HG03378 (cell line): ENCODE measurements at regions not wholly inside any gene's neighbourhood (a gene's known extent, or its start where the extent isn't known, plus 50 kb on each side); places are given as distances from the start of the nearest gene placed in this dataset.
"Not testable (repeated sequence)": the region's sequence is repeated elsewhere in the genome, so short reads cannot be mapped to it uniquely, and the experiment has no call there.

Source experiments
- ATAC-seq: cut with Tn5 transposase; IDR thresholded peaks from one replicate; pipeline ENCODE4 v1.9.1; 2021; ENCODE audit warnings: mild to moderate bottlenecking, moderate library complexity; ENCODE audit not compliant: unreplicated experiment

DNA sequence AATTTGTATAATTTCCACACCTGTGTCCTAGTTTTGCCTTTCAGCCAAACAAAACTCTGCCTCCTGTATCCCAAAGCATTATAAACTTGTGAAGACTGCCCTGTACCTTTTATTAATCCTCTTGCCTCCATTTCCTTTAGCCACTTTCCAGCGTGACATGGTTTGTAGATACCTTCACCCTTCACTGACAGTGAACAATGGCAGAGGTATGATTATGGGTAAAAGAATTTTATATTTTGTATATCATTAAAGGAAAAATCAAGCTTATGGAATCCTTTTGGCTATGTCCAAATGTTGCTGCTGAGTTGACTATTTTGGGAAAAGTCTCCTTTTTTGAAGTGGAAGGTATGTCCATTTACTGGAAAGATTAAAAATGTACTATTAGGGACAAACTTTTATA lies 251.7 kb downstream of the HNMT start:
- no peak for ATAC-seq

DNA sequence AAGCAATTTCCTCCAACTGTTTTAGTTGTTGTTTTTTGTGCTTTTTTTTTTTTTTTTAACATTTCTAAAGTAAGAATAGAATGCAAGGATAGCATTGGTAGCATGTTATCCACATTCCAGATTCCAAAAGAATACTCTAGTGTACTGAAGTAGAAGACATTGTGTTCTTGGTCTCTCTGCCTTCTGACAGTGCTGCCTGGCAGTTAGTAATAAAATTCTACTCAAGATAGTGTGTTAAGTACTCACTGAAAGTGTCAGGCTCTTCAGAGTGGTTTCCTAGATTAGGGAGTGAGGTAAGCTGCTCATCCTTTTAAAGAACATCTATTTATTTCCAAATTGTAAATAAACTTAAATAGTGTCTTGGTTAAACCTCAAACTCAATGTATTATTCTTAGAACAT lies 253.7 kb downstream of the HNMT start:
- ATAC-seq: no peak

DNA sequence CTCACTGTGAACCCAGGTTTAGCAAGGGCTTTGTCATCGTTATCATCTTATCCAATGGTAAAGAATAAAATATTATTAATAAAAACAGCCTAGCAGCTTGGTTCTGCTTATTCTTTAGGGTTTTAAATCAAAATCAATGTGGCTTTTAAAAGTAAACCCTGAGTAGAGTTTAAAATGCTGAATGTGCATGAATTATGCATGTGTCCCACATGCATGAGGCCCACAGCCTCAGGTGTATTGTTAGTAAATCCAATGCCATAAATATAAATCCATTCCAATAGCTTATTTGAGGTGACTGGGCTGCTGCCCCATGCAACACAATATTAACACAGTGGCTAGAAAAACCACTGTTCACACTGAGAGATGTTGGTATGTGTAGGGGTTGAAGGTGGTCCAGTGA lies 254.1 kb downstream of the HNMT start:
- ATAC-seq: no peak

DNA sequence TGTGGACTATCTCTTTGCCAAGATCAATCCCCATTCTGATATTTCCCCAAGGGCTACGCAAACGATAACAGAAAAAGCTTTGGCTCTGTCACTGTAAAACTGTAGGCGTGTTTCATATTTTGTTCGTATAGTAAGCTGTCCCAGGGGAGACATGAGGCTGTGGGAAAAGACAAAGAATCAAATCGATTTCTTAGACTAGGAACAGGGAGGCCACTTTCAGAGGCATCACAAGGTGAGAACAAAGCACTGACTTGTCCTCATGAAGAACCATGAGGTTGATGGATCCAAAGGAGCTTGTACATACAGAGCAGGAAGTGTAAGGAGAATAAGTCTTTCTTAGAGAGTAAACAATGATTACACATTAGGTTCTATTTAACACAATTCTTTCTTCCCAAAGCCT lies 255.7 kb downstream of the HNMT start:
- no peak for ATAC-seq

DNA sequence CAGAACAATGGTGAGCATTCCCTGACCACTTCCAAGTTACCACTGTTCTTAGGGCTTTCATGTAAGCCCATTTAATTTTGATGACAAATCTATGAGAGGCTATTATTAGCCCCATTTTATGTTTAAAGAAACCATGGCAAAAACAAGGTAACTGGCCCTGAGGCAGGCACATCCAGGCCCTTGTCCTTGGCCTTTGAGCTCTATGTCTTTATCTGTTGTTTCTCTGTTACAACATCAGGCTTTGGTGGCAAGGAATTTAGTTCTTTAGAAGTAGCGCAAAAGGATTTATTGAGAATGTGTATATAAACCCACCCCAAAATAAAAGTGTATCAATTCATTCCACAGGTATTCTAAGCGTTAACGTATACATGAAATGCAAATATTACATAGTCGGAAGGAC lies 257.1 kb downstream of the HNMT start:
- no peak for ATAC-seq

DNA sequence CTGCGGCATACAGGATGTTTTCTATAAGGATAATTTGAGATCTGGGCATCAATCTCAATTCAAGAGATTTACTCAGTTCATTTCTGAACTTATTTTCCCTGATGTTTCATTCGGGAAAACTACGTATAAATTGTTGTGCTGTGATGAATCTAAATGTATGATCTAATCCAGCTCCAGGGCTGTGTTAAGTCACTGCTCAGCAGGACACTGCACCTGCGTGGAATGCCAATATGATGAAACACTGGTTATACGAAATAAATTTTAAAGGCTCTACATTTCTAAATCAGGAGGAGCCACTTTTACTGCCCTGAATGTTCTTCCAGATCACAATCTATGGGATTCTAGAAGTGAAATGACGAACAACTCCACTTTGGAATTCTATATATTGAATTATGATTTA lies 259.0 kb downstream of the HNMT start:
- ATAC-seq: no peak

DNA sequence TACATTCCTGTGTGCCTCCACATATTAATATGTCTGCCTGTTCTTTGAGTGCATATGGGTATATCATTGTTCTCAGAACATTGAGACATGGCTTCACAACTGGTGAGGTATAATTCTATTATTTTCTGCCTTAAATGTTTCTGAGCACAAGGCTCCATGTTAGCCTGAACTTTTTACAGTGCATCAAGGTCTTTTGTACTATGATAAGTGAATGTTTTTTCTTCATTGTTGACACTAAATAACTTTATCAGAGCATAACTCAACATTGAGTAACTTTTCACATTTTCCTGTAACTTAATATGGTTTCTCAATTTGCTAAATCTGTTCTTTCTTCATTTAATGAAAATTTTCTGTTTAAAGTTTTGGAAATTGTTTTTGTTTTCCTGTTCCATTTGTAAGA lies 262.9 kb downstream of the HNMT start:
- no peak for ATAC-seq

DNA sequence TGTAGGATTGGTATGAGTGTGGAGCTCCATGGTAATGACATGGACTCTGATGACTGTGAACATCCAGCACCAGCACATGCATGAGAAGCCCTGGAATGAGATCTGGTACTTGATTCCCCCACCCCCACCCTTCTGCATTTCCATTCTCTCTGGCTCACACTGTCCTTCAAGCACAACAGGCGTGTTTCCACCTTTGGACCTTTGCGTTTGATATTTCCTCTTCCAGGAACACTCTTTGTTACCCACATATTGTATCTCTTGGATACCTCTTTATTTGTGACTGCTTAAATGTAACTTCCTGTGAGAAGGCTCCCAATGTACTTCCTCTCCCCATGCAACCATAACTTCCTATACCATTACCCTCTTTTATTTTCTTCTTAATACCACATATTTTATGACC lies 263.8 kb downstream of the HNMT start:
- ATAC-seq: no peak

DNA sequence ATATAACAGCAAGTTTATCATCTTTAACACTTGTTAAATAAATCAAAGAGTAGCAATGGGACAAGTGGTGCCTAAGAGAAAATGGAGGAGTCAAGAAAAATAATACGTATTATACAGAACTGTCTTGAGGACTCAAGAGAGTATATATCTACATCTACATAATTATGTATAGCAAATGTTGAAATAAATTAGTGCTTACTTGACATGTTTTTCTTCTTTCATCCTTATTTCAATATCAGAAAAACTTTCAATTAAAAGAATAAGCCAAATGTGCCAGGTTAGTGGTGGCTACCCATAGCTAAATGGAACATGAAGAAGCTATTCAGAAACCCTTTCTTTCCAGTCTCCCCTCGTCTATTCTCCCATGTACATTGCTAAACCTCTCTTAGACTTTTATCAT lies 267.3 kb upstream of the SPOPL start:
- no peak for ATAC-seq

DNA sequence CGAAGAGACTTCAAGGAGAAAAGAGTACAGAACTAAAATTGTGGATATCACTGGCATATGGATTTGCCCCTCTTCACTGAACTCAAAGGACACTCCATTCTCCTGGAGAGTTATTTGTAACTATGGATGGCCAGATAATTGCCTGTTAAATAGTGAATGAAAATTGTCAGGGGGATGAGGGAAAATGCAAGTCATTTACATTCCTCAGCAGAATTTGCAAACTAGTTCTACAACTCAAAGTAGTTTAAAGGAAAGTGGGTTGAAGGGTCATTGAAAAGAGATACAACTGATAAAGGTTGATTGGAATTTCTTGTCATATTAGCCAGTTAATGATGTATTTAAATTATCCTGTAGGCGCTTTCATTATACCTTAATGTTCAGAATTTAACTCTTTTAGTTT lies 266.5 kb upstream of the SPOPL start:
- ATAC-seq: no peak

DNA sequence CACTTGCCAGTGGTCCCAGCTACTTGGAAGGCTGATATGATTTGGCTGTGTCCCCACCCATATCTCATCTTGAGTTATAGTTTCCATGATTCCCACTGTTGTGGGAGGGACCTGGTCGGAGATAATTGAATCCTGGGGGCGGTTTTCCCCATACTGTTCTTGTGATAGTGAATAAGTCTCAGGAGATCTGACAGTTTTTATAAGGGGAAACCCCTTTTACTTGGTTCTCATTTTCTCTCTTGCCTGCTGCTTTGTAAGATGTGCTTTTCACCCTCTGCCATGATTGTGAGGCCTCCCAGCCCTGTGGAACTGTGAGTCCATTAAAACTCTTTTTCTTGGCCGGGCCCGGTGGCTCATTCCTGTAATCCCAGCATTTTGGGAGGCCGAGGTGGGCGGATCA lies 265.4 kb upstream of the SPOPL start:
- ATAC-seq: no peak

DNA sequence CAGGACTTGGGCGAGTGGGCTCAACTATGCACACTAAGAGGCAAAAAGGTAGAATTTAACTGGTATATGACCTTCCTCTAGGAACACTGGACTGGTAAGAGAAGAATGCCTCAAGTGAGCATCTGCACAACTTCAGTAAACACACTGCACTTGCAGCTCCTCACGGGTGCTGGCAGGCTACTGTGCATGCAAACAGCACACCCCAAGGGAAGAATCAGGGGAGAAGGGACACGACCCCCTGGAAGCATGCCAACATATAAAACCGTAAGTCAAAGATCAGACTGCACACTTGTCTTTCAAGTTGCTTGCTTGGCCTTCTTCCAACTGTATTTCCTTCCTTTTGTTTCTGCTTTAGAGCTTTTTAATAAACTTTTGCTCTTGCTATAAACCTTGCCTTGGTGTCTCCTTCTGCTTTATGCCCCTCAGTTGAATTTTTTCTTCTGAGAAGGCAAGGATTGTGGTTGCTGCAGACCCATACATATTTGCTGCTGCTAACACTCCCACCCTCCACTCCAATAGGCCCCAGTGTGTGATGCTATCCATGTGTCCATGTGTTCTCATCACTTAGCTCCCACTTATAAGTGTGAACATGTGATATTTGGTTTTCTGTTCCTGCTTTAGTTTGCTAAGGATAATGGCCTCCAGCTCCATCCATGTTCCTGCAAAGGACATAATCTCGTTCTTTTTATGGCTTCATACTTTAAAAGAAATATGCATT lies 263.7 kb upstream of the SPOPL start:
- ATAC-seq: no peak

DNA sequence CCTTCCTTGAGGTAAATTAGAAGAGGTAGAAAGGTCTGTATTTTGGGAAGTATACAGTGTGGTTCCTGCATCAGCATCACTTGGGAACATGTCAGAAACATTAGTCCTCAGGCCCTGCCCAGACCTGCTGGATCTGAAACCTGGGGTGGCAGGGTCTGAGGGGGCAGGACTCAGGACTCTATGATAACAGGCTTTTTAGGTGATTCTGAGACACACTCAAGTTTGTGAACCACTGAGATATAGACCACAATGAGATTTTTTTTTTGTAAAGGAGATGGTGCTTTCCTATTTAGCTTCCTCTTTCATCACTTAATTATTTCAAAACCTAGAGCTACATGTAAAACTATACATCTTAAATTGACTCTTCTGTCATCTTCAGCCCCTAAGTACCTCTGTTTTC lies 262.7 kb upstream of the SPOPL start:
- ATAC-seq: peak; percentile 59

DNA sequence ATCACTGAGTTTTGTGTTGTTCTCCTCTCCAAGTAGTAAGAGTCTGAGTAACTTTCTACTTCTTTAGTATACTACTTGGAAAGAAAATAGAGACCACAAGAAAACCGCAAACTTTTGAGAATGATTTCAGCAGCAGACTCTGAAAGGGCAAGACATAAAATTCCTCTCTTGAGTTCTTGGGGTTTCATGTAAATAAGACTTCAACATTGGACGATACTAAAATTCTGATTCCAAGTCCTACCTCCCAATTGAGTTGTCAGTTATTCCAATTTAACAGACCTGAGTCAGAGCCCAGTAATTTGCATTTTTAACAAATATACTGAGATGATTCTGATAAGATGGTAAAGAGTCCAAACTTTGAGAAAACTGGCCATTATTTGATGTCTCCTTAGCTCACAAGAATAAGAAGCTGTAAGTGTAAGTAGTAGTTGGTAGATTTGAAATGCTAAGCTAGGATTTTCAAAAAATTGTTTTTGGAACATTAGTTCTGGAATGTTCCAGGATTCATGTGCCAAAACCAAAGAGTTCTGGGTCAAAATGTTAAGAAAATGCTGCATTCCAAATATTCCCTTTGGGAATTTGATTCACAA lies 261.6 kb upstream of the SPOPL start:
- no peak for ATAC-seq

DNA sequence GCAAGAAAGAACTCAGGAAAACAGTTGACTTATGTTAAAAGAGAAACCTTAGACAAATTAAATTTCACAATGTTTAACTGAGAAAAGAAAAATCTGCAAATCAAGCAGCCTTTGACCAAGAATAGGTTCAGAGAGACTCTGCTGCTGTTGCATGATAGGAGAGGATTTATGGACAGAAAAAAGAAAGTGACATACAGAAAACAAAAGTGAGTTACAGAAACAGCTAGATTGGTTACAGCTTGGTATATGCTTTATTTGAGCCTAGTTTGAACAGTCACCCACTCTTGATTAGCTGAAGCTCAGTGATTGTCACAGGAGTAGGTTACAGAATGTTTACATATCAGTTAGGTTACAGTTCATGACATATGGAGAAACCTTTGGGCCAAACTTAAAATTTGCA lies 258.2 kb upstream of the SPOPL start:
- ATAC-seq: no peak

DNA sequence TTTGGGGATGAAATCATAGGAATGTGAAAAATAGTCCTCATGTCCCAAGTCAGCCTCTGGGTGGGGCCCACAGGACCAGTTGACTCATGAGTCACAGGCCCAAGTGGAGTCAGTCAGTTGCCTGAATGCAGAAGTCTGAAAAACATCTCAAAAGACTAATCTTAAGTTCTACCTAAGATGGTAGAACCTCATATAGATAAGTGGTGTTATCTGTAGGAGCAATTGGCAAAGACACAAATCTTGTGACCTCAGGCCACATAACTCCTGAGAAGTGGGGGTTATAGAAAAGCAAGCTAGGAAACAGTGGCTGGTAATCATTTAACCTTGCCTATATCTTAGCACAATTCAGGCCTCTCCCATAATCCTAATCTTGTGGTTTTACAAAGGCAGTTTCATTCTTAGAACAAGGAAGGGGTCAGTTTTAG lies 257.1 kb upstream of the SPOPL start:
- no peak for ATAC-seq

DNA sequence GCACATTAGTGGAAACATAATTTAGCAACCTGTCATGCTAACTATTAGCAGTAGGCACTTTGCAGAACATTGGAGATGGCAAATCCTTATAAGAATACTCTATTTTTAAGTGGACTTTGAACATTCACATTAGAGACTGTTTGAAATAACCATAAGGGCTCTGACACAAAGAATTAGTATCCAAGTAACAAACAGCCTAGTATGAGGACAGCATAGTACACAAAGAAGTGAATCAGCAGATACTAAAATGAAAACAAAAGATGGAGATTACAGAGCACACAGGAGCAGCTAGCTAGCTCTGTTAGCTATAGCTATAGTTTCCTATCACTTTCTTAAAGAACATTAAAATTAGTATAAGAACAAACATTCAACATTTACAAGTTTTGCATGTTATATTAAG lies 256.3 kb upstream of the SPOPL start:
- no peak for ATAC-seq

DNA sequence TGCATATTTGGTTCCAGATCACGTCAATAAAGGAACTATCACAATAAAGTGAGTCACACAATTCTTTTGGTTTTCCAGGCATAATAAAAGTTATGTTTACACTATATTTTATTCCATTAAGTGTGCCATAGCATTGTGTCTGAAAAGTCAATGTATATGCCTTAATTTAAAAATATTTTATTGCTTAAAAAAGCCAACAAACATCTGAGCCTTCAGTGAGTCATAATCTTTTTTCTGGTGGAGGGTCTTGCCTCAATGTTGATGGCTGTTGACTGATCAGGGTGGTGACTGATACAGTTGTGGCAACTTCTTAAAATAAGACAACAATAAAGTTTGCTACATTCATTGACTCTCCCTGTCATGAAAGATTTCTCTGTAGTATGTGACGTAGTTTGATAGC lies 254.3 kb upstream of the SPOPL start:
- ATAC-seq: no peak

DNA sequence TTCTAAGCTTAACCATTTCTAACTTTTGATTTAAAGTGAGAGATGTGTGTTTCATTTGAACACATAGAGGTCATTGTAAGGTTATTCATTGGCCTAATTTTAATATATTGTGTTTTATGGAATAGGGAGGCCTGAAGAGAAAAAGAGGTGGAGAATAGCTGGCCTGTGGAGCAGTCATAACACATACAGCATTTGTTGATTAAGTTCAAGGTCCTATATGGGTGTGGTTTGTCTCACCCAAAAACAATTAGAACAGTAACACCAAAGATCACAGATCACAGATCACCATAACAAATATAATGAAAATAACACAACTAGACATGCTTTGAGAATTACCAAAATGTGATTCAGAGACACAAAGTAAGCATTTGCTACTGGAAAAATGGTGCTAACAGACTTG lies 252.4 kb upstream of the SPOPL start:
- ATAC-seq: no peak

DNA sequence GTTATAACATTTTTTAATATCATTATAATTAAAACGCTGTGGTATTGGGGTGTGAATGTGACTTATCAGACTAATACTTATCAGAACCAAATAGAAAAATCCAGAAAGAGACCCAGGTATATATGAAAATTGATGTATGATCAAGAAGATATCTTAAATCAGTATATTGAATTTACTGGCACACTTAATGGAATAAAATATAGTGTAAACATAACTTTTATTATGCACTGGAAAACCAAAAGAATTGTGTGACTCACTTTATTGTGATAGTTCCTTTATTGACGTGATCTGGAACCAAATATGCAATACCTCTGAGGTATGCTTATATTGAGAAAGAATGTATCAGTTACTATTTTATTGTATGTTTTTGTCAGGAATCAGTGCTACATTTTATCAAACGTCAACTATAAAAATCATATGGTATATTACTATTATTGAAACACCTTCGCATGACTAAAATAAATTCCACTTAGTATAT lies 250.7 kb upstream of the SPOPL start:
- ATAC-seq: not testable (repeated sequence)

DNA sequence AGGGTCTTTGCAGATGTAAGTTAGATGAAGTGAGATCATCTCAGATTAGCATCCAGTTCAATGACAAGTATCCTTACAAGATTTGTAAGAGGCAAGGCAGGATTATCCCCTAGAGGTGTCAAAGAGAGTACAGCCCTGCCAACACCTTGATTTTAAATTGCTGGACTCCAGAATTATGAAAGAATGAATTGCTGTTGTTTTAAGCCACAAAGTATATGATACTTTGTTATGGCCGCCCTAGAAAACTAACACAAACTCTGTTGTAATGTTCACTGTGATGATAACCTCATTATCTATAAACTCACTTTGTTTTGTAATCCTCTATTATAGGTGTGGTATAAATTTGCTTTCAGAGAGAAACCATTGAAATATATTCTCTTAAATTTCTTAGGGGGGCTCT lies 249.0 kb upstream of the SPOPL start:
- no peak for ATAC-seq

DNA sequence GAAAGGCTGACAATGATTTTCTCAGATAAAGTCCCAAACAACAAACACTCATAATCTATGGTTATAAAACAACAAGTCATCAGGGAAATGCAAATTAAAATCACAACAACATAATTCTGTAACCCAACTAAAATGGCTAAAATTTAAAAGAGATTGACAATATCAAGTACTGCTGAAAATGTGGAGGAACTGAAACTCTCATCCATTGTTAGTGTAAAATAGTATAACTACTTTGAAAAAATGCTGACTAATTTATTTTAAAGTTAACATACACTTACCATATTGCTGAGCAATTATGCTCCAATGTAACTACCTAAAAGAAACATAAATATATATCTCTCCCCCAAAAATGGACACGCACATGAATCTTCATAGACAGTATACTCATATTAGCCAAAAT lies 245.9 kb upstream of the SPOPL start:
- ATAC-seq: no peak
